Breast epithelium (tissue), 3 donors: ENCODE measurements at regions not wholly inside any gene's neighbourhood (a gene's known extent, or its start where the extent isn't known, plus 50 kb on each side); places are given as distances from the start of the nearest gene placed in this dataset.

ENCODE experiments used
- POLR2AphosphoS5 ChIP-seq, 3 donors: sonication (generic); formaldehyde crosslinking; IDR thresholded peaks; one replicate each; pipeline ENCODE4 v1.6.1; 2017; ENCODE audit warnings: antibody characterized with exemption in 3 of 3
- TF ChIP-seq, protein P1 (sequence below), 3 donors: fragments of 450-650 bp; IDR thresholded peaks; one replicate each; pipeline ENCODE4 v1.5.1; 2016 to 2017; ENCODE audit warnings: antibody characterized with exemption in 3 of 3, mild to moderate bottlenecking in 3 of 3, moderate library complexity in 3 of 3

DNA sequence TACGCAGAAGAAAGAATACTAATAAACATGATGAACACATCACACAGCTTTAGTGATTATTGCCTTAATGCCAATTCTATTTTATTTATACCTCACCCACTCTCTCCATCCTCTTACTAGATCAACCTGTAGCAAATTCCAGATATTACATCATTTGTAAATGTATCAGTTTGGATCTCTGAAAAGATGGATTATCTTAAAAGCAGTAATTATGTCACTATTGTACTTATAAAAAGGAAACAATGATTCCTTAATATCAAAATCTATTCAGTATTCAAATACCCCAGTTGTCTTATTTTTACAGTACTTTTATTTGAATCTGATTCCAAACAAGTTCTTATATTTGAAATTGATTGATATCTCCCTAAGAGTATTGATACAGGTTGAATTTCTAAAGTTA is 892.8 kb upstream of the MDGA2 start:
- TF ChIP-seq, protein P1, sequence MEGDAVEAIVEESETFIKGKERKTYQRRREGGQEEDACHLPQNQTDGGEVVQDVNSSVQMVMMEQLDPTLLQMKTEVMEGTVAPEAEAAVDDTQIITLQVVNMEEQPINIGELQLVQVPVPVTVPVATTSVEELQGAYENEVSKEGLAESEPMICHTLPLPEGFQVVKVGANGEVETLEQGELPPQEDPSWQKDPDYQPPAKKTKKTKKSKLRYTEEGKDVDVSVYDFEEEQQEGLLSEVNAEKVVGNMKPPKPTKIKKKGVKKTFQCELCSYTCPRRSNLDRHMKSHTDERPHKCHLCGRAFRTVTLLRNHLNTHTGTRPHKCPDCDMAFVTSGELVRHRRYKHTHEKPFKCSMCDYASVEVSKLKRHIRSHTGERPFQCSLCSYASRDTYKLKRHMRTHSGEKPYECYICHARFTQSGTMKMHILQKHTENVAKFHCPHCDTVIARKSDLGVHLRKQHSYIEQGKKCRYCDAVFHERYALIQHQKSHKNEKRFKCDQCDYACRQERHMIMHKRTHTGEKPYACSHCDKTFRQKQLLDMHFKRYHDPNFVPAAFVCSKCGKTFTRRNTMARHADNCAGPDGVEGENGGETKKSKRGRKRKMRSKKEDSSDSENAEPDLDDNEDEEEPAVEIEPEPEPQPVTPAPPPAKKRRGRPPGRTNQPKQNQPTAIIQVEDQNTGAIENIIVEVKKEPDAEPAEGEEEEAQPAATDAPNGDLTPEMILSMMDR (IDR thresholded peaks at IDR 0.05) = no peak
- no peak for TF ChIP-seq POLR2AphosphoS5 (IDR thresholded peaks at IDR 0.05)
